Cardiac fibroblast (primary cell): ENCODE measurements at regions not wholly inside any gene's neighbourhood (a gene's known extent, or its start where the extent isn't known, plus 50 kb on each side); places are given as distances from the start of the nearest gene placed in this dataset.
"Not testable (repeated sequence)": the region's sequence is repeated elsewhere in the genome, so short reads cannot be mapped to it uniquely, and the experiment has no call there.

Source experiments
- DNase-seq, 2 donors: peaks; one replicate each; pipeline versions ENCODE4 v3.0.0 to v3.0.0-alpha.2; 2010; ENCODE audit warnings: low read depth in 2 of 2
- H3K4me3 ChIP-seq, 2 donors: replicated peaks in 1 of 2; 1 replicate in 1 of 2; 2 replicates in 1 of 2; pipeline ENCODE4 v1.5.1; 2011; ENCODE audit warnings: low read depth in 2 of 2, low read length in 2 of 2, mild to moderate bottlenecking in 2 of 2, moderate library complexity in 1 of 2
- CTCF ChIP-seq: IDR thresholded peaks from one replicate; pipeline ENCODE4 v1.5.1; 2011; ENCODE audit warnings: low read depth, mild to moderate bottlenecking, low read length, inconsistent platforms

- no peak overlapping the region for H3K4me3 ChIP-seq
- DNase-seq, result no peak
- no peak for TF ChIP-seq CTCF
Observed at GRCh38 chr3:26229801-26230200, 392.8 kb upstream of the LRRC3B start.

DNA sequence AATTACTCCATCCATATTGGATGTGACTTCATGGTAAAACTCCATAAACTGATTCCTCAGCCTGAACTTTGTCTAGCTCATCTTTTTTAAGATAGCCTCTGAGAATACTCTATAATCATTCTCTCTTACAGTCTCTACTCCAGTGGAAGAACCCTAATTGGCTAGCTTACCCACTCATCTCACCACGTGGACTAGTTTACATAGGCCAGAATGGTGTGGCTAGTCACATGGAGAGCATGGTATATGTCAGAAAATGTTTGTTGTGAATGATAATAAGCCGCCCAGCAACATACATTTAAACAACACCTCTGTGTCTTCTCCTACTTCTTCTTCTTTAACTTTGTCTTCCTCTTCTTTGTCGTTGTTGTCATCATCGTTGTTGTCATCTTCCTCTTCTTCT is 389.2 kb upstream of the LRRC3B start:
- no peak overlapping the region for H3K4me3 ChIP-seq
- DNase-seq, result no peak
- TF ChIP-seq CTCF, result no peak

DNA sequence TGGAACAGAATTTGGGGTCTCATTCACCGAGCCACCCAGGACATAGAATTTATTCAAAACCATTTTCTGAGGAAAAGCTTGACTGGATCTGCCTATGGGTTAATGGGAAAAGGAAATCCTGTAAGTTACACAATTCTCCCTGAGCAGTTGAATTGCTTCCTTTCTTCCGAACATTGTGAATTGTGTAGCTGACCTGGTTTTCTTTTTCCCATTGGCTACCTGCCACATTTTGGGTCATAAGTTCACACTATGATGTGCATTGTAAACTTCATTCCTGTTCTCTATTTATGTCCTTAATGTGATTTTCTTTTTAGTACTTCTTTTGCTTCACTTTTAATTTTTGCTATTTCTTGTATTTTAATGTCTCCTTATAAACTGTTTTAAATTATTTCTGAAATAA is 386.0 kb upstream of the LRRC3B start:
- no peak overlapping the region for H3K4me3 ChIP-seq
- TF ChIP-seq CTCF, result no peak
- no peak for DNase-seq

- H3K4me3 ChIP-seq, result no peak overlapping the region
- DNase-seq, result no peak
- TF ChIP-seq CTCF, result no peak
Observed at GRCh38 chr3:26237036-26237682, 385.4 kb upstream of the LRRC3B start.

DNA sequence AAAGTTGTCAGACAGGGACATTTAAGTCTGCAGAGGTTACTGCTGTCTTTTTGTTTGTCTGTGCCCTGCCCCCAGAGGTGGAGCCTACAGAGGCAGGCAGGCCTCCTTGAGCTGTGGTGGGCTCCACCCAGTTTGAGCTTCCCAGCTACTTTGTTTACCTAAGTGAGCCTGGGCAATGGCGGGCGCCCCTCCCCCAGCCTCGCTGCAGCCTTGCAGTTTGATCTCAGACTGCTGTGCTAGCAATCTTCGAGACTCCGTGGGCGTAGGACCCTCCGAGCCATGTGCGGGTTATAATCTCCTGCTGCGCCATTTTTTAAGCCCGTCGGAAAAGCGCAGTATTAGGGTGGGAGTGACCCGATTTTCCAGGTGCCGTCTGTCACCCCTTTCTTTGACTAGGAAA is 378.0 kb upstream of the LRRC3B start:
- DNase-seq, H3K4me3 ChIP-seq: not testable (repeated sequence)

DNA sequence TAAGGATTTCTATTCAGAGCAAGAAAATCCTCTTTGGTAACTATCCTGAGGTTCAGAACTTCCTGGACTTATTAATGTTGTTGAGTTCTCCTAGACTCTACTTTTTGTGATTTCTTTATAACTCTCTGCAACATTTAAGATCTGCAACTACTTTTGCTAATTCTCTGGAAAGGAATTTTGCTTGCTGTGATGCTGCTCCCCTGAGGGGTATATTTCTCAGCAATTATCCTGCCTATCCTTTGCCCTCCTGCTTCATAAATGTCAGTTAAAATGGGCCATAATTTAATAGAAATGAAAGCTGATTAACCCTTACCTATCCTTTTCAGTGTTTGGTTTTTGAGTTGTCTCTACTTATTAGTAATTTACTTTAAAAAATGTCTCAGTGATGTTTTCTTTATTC is 377.3 kb upstream of the LRRC3B start:
- no peak overlapping the region for H3K4me3 ChIP-seq
- no peak for DNase-seq
- TF ChIP-seq CTCF, result no peak

DNA sequence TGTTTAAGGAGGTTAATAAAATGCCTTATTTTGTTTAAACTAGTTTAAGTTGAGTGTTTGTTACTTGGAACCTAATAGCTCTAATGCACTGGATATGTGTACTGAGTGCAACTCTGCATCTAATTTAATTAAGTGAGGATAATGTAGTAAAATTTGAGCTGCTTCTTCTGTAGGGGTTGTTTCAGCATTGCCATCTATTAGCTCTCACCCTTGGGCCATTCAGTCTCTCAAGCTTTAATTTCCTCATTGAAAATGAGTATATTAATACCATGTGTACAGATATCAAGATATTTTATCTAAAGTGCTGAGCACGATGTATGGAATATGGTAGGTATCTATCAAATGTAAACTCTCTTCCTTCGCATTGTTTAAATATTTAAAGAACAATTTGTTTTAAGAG is 375.7 kb upstream of the LRRC3B start:
- no peak for DNase-seq
- TF ChIP-seq CTCF, result no peak
- H3K4me3 ChIP-seq, result no peak overlapping the region
